Occipital lobe (tissue), 1 donor: ENCODE measurements at regions not wholly inside any gene's neighbourhood (a gene's known extent, or its start where the extent isn't known, plus 50 kb on each side); places are given as distances from the start of the nearest gene placed in this dataset.
"Not testable (repeated sequence)": the region's sequence is repeated elsewhere in the genome, so short reads cannot be mapped to it uniquely, and the experiment has no call there.

Experiments
- DNase-seq: peaks from one replicate; lab custom pipeline; 2025; lab: John Stamatoyannopoulos, UW

DNA sequence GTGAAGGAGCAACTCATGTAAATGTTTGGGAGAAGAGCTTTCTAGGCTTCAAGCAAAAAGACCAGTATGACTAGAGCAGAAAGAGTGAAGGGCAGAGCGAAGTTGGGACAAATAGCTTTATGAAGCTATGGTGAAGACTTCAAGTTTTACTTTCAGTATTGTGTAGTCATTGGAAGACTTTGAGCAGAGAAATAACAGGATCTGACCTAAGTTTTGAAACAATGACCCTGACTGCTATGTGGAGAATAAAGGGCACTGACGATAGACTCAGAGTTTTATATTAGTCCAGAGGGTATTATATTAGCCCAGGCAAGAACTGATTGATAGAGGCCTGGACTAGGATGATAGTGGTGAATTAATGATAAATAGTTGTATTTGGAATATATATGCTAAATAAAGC is 187.3 kb downstream of the KTN1 start:
- DNase-seq: no peak

DNA sequence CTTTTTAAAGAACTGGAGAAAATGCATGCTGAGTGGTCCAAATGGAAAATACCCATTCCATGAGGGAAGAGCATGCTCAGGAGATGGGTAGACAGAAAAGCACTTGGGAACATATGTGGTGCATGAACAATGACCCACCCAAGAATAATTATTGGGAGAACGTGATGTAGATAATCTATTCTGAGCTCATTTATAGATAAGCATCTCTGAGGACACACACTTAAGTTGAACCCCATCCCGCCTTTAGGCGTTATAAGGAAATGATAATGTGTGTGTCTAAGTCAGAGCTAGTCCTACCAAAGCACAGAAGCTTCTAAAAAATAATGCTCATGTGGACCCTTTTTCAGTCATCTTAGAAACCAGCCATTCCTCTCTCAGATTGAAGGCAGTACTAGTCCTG is 189.9 kb downstream of the KTN1 start:
- DNase-seq: no peak

DNA sequence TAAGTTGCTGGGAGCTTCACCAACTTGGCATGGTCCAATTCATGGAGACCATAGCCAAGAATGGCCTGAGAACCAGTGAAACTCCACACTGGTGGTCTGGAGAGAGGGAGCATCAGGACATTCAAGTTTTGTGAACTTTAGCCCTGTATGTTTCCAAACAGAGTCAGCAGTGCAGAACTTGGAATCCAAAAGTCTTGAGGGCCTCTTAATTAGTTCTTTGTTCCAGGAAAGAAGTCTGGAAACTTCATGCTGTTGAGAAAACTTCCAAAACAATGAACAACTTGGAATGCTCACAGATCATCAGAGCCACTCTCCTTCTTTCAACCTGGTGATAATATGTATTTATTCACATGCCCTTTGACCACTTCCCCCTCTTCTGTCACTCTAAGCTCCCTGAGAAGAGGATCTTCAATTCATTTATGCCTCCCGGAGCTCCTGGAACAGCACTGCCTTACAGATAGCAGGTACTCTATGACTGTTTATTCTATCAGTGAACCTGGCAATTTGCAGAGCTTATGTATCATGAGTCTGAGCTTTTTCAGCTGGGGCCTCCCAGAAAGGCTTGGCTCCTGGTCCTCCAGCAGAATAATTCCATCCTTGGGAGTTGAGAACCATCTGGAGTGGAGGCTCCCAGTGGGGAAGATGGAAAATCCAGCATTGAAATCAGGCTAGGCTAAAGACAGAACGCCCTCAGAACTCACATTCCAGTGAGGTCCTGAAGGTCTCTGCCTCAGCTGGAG is 191.4 kb downstream of the KTN1 start:
- no peak for DNase-seq

DNA sequence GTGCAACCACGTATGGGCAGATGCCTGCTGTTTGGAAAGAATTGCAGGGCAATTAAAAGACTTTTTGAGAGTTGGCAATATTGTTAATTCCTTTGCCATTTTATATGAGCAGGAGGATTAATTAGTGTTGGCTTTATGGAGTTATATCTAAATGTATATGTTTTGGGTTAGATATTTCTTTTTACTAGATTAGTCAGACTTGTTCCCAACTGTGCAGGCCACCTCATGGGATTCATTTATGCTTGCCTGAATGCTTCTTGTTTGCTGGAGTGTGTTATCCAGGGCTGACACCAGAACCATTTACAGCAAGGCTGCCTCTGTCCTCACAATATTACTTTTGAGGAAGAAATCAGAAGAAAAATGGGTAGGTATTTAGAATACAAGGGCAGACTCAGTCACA is 192.5 kb downstream of the KTN1 start:
- DNase-seq: no peak

DNA sequence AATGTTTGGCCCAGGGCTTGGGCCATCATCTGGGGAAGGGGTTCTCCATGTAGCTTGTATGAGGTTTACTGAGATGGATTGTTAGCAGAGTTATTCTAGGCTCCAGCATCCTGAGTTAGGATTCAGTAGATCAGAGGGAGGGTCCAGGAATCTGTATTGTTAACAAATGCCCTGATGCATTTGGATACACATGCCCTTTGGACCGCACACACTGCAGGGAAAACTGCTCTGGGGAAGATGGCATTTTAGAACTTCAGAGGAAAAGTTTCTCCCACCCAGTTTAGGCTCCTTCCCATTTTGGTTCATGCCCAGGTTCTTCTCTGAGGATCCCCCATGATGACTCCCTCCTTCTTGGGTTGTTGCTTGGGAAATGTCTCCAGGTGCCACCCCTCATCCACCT is 193.3 kb downstream of the KTN1 start:
- DNase-seq: no peak

DNA sequence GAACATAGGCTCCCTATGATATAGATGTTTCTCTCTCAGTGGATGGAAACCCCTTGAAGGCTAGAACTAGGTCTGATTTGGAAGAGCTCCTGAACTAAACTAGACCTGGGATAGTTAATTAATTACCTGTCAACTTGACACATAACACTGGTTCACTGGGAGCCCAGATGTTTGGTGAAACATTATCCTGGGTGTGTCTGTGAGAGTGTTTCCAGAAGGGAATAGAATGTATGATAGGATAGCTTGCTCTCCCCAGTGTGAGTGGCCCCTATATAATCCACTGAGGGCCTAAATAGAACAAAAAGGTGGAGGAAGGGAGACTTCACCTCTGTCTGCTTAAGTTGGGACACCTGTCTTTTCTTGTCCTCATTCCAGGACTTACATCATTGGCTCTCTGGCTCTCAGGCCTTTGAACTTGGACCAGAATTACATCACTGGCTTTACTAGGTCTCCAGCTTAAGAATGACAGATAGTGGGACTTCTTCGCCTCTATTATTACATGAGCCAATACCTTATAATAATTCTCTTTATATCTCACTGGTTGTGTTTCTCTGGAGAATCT is 194.1 kb downstream of the KTN1 start:
- no peak for DNase-seq

DNA sequence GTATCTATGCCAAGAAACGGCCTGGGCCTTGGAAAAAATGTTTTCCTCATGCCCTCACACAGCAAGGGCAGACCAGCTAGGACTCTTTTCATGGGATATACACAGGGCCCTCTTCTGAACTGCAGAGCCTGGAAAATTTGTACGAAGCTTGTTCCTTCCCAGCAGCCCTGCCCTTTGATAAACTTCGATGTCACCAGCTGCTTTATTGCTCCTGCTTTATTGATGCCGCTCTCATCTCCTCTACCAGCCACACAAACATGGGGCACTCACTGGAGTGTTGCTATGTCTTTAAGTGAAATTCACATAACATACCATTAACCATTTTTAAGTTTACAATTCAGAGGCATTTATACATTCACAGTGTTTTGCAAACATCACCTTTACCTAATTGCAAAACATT is 197.9 kb downstream of the KTN1 start:
- DNase-seq: no peak

DNA sequence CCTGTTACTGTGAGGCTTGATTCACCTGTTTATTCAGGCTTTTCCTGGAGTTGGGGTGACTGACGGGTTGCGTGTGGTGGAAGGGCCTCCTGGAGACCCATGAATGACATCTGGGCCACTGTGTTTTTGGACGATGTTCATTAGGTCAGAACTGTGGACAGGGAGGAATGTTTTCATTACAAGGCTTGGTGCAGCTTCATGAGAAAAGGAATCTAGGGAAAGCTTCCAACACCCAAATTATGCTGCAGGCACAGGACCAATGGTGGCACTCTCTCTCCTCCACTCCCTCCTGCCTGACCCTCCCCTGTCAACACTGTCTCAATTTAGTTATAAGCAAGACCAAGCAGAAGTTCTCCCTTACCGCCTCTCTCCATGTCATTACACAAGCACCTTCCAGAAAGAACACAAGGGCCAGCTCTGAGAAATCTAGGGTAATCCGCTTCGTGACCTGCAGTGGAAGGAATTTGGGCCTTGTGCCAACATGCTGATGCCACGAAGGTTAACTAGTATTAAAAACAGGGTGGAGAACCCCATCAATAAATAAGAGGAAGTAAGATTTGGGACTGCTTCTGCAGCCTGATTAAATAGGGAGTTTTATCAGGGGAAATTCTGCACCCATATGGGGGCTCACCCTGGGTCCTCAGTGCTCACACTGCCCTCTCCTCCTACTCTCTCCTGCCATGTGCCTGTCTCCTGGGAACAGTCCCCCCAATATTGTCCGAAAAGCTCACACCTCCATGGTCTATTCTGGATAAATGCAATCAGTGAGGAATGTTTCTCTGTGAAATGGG is 200.3 kb downstream of the KTN1 start:
- DNase-seq: no peak

DNA sequence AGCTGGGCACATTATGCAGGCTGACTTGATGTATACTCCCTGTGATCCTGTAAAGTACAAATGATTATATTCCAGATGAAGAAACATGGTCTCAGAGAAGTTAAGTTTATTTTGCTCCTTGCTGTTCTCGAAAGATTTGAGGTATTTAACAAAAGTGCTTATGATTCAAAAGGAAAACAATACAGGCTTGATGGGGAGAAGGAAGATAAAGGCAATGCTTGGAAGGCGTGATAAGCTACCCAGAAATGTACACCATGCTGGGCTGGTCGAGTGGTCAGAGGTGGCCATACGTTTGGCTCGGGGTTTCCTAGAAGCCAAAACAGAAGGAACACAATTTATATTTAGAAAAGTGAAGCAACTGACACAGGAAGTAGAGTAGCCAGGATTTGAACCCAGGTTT is 201.0 kb downstream of the KTN1 start:
- no peak for DNase-seq

DNA sequence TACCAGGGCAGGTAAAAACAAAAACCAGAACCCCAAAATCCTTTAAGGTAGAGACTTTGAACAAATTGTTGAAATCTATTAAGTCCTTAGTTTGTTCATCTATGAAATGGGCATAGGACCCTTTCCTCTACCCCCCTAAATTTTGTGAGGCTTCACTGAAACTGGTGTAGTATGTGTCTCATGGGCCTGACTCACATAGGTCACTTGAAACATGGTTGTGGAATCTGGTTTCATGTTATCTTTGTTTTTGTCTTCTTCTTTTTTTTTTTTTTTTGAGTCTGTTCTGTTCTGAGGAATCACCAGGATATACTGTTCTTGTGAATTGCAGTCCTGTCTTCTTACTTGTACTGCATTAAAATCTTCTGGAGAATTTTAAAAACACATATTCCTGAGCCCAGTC is 202.2 kb downstream of the KTN1 start:
- no peak for DNase-seq

DNA sequence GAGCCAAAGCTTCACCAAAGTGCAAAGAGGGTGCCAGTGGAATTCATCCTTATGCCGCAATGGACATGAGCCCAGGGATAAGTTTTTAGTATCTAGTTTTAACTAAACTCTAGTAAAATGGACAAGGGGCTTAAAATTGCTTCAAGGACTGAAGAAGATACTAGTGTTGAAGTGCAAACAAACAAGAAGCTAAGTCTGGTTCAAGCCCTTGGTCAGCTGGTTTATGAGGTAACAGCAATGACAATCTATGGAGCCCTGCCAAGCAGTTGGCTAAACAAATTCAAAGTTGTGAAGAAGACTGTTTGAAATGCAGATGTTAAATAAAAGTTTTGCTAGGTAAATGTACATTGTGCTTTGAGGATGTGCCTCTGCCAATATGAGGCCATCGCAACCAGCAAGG is 209.4 kb downstream of the KTN1 start:
- DNase-seq: no peak

DNA sequence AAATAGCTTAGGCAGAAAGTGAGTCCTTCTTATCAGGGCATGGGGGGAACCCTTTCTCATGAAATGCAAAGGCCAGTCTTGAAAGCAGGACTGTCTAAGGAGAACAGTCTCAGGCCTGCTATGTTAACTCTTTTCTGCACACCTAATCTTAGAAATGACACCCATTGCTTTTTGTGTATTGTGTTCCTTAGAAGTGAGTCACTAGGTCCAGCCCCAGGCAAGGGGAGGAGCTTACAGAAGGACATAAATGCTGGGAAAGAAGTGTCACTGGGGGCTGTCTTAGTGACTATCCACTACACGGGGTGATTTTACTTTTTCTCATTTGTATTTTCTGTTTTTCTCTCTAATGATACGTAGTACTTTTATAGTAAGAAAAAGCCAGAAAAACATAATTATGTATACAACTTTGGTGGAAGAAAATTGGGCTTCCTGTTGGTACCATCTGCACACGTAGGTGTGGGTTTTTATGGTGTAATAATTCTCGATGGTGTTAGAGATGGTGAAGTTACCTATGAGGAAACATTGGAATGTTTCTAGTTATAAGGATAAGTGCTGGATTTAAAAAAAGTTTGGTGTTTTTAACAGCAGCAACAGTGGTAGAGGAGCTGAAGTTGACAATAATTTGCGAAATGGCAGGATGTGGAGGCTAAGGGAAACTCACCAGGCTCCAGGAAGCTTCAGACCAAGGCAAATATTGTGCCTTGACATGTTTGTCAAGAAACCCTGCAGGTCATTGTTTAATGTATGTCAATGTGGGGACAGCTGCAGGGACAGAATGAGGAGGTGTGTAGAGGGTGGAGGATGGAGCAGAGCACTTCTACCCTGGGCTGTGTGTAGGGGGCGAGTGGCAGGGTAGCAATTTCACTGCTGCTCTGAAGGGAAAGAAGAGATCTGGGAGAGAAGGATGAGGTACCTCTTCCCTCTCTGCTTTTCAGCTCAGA is 214.9 kb downstream of the KTN1 start:
- DNase-seq: no peak

DNA sequence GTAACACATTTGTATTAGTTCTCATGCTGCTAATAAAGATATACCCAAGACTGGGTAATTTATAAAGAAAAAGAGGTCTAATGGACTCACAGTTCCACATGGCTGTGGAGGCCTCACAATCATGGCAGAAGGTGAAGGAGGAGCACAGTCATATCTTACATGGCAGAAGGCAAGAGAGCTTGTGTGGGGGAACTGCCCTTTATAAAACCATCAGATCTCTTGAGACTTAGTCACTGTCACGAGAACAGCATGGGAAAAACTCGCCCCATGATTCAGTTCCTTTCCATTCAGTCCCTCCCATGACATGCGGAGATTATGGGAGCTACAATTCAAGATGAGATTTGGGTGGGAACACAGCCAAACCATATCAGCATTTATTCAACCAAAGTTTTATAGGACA is 216.5 kb downstream of the KTN1 start:
- DNase-seq: not testable (repeated sequence)

DNA sequence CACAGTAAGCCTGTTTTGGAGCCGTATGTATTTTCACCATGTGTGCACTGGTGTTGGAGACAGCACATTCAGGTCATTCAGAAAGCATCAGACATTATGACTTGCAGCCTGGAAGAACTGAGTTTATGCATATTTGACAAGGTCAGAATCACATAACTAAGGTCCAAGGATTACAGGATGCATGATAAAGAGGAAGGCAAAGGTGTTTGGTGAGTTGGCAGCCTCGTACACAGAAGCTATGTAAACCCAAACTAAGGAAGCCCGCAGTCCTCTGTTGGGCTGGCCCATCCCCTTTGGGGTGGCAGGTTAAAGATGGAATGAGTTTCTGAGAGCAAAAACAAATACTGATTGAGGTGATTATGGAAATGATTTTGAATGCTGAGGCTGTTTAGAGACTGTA is 218.4 kb downstream of the KTN1 start:
- DNase-seq: no peak

DNA sequence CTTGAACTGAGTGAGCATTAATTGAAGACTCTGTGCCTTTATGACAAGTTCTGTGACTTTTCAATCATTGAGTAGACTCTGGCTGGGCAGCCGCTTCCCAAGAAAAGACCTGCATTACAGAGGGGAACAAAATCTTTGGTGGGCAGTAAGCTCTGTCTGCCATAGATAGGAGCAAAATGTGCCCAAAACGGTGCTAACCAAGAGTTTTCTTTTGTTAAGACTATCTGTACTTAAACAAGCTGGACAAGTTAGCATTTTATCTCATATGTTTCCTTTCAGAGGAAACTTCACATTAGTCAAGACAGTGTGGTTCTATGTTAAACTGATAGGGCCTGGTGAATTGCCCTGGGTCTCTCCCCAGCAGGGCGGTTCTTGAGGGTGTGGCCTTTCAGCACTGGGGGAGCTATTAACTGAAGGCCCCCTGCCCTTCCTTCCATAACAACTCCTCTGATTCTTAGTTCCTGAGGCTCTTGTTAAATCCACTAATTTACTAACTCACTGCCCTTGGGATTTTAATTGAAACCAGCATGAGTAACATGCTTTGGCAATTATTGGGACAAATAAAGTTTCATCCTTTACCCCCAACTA is 219.6 kb downstream of the KTN1 start:
- DNase-seq: no peak

DNA sequence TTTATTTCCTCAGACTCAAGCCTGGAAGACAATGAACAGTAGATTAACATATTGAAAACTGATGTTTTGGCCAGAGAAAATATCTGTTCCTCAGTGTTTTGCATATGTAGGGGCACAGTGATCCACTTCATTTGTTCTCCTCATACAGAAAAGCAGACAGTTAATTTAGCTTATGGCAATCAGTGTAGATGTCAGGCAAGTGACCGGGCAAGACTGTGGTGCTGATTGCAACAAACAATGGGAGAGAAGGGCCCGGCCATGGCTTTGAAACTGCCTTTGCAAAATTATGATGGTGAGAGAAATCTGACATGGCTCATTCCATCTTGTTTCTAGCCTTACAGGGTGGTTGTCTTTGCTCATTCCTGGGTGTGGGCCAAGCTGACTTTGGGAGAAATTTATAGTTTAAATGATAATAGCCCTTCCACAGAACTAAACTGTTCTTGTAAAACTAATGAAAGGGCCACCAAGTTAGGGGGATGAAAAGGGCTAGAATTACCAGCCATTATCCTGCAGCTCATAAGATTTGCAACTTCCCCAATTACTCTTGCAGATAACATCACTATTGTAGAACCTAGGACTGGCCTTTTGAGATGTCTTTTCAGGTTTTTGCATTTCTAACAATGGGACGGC is 220.3 kb downstream of the KTN1 start:
- no peak for DNase-seq

DNA sequence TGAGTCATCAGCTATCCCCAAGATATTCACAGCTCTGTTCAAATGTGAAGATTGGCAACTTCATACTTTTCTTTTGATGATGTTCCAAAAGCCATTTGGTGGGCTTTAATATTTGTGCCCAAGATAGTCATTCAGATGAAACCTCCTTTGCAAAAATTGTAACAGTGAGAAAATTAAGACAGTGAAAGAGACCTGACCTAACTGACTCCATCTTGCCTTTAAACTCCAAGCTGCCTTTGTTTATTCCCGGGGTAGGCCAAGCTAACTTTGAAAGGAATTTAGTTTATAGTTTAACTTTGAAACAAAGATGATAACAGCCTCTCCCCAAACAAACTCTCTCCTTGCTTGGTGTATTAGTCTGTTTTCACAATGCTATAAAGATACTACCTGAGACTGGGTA is 221.1 kb downstream of the KTN1 start:
- DNase-seq: no peak

DNA sequence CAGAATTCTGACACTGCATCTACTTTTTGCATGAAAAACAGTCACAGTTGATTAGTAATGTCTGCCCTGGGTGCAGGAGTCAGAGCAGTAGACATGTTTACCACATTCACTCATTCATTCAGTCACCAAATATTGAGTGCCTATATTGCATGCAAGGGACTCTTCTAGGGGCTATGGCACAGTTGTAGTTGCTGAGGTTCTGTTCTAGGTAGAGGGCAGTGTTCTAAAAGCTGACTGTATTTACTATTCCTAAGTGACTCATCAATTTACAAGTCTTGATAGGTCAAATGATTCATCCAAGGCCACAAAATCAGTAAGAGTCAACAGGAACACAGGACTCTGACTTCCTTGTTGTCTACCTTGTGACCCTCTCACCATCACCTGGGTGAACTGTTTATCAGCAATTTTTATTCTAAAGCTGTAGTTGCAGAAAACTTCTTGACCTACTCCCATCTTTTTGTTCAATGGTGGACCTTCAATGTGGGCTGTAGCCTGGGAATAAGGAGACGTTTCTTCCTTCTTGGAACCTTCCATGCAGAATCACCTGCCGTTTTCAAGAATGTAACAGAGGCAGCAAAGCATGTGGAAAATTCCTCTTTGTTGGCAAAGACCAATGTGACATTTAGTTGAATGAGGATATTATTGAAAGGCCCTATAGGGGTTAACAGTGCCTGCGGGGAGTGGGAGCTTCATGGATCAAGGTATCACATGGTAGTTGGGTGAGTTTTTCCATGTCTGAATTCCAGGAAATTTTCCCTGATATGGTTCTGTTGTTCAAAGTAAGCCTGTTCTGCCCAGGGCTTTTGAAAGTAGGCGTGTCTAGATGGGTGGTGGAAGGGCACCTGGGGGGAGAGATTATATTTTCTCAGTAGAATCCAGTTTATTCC is 223.2 kb downstream of the KTN1 start:
- DNase-seq: no peak

DNA sequence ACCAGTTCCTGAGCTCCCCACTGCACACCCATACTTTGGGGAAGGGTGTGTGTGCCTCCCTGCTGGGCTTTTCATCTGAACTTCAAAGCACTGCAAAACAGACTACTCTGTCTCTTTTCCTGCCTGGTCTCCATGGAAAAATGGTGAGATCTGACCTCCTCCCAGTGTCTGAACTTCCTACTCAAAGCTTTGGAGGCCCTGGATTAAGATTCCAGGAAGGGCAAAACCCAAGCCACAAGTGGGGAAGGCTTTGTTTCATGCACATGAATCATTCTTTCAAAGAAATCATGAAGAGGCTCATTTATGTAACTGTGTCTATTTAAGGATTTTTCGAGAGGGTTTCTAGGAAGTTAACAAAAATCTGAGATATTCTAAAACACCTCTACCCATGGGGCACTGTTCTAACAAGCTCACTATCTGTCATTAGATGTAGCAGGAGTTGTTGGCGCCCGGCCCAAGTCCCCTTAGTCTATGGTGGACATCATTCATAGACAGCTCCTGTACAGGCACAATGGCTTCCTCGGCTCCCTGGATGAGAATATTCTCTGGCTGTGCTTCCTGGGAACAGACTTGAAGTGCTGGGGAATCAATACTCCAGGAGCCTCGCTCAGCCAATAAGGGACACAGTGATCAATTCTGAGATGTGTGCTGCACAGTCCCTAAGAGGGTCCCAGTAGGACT is 224.0 kb downstream of the KTN1 start:
- DNase-seq: no peak
